ENCODE measurements at regions not wholly inside any gene's neighbourhood (a gene's known extent, or its start where the extent isn't known, plus 50 kb on each side); places are given as distances from the start of the nearest gene placed in this dataset.
"Not testable (repeated sequence)": the region's sequence is repeated elsewhere in the genome, so short reads cannot be mapped to it uniquely, and the experiment has no call there.

DNA sequence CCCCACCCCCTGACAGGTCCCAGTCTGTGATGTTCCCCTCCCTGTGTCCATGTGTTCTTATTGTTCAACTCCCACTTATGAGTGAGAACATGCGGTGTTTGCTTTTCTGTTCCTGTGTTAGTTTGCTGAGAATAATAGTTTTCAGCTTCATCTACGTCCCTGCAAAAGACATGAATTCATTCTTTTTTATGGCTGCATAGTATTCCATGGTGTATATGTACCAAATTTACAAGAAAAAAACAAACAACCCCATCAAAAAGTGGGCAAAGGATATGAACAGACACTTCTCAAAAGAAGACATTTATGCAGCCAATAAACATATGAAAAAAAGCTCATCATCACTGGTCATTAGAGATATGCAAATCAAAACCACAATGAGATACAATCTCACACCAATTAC is 156.8 kb upstream of the TMEM72 start:
- H3K4me3 ChIP-seq (ENCODE audit: low read depth in 1 of 2, low read length in 2 of 2); H3K9me3 ChIP-seq (ENCODE audit: control insufficient read depth in 1 of 2, low read length in 2 of 2); H3K36me3 ChIP-seq (ENCODE audit: control insufficient read depth in 1 of 2, insufficient read depth in 2 of 2, low read length in 2 of 2); H3K4me1 ChIP-seq (ENCODE audit: control insufficient read depth in 1 of 2, insufficient read depth in 2 of 2, low read length in 2 of 2); H3K27me3 ChIP-seq (ENCODE audit: low read depth, low read length); H3K27ac ChIP-seq (ENCODE audit: low read length): not testable (repeated sequence)

DNA sequence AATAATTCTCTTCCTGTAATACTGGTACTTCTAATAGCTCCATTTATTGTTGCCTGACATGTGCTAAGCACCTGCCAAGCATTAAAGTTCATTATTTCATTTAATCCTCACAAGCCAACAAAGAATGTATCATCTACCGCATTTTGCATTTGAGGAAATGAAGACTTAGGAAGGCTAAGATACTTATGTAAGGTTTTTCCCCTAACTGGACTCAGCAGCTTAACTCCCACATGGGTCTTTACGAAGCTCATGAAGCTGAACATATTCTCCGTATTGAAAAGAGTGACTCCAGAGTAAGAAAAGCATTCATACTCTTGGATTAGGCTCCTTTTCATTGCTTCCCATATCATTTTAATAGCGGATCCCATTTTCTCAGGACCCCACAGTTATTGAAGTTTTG is 155.7 kb upstream of the TMEM72 start:
- no peaks in the 10 kb centered on the region for H3K4me1 ChIP-seq (ENCODE audit: control insufficient read depth in 1 of 2, insufficient read depth in 2 of 2, low read length in 2 of 2)
- no peak overlapping the region for H3K4me3 ChIP-seq (ENCODE audit: low read depth in 1 of 2, low read length in 2 of 2)
- no peaks in the 10 kb centered on the region for H3K9me3 ChIP-seq (ENCODE audit: control insufficient read depth in 1 of 2, low read length in 2 of 2)
- no peak overlapping the region for H3K27ac ChIP-seq (ENCODE audit: low read length)
- no peaks in the 10 kb centered on the region for H3K27me3 ChIP-seq (ENCODE audit: low read depth, low read length)
- H3K36me3 ChIP-seq (ENCODE audit: control insufficient read depth in 1 of 2, insufficient read depth in 2 of 2, low read length in 2 of 2) = no peaks in the 10 kb centered on the region

DNA sequence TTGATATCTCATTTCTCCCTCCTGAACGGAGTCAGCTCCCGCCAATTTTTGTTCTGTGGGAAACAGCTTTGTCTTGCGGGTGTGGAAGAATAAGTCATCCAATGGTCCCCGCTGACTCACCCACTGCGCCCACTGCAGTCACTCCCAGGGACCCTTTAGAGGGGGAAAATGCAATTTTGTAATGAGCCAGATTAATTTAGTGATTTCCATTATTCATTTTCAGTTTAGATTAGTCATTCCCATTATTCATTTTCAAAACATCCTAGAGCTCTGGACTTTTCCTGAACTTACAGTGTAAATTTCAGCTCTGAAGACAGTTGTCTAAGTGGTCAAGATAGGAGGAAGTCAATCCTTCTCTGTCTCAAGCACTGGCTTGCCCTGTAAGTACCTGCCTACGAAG is 154.9 kb upstream of the TMEM72 start:
- H3K27ac ChIP-seq (ENCODE audit: low read length) = no peak overlapping the region
- H3K36me3 ChIP-seq (ENCODE audit: control insufficient read depth in 1 of 2, insufficient read depth in 2 of 2, low read length in 2 of 2) = no peaks in the 10 kb centered on the region
- no peak overlapping the region for H3K4me3 ChIP-seq (ENCODE audit: low read depth in 1 of 2, low read length in 2 of 2)
- H3K4me1 ChIP-seq (ENCODE audit: control insufficient read depth in 1 of 2, insufficient read depth in 2 of 2, low read length in 2 of 2) = no peaks in the 10 kb centered on the region
- no peaks in the 10 kb centered on the region for H3K27me3 ChIP-seq (ENCODE audit: low read depth, low read length)
- H3K9me3 ChIP-seq (ENCODE audit: control insufficient read depth in 1 of 2, low read length in 2 of 2) = no peaks in the 10 kb centered on the region

DNA sequence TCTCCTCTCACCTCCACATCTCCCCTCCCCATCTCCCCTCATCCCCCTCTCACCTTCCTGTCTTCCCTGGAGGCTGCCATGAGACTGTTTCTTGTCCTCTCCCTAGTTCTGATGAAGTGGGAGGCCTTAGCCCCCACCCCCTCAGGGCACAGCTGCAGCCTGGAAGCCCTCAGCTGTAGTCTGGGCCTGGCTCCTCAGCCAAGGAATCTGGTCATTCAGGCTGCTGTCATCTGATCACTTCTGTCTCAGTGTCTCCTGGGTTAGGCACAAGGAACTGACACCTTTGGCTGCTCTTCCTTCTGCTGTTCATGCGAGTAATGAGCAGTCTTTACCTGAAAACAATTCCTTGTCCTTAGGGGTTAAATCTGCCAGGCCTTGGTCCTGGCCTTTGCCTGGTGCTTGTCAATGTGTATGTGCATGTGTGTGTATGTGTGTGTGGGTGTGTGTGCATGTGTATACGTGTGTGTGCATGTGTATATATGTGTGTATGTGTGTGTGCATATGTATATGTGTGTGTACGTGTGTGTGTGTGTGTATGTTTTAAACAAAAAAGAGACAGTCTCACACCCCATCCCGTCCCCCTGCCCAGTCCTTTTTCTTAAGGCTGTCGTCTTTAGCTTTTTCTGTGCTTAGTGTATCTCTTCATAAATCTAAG is 153.5 kb upstream of the TMEM72 start:
- H3K9me3 ChIP-seq (ENCODE audit: control insufficient read depth in 1 of 2, low read length in 2 of 2) = no peaks in the 10 kb centered on the region
- H3K4me1 ChIP-seq (ENCODE audit: control insufficient read depth in 1 of 2, insufficient read depth in 2 of 2, low read length in 2 of 2) = no peaks in the 10 kb centered on the region
- H3K4me3 ChIP-seq (ENCODE audit: low read depth in 1 of 2, low read length in 2 of 2) = no peak overlapping the region
- no peaks in the 10 kb centered on the region for H3K36me3 ChIP-seq (ENCODE audit: control insufficient read depth in 1 of 2, insufficient read depth in 2 of 2, low read length in 2 of 2)
- H3K27ac ChIP-seq (ENCODE audit: low read length) = no peak overlapping the region
- no peaks in the 10 kb centered on the region for H3K27me3 ChIP-seq (ENCODE audit: low read depth, low read length)

DNA sequence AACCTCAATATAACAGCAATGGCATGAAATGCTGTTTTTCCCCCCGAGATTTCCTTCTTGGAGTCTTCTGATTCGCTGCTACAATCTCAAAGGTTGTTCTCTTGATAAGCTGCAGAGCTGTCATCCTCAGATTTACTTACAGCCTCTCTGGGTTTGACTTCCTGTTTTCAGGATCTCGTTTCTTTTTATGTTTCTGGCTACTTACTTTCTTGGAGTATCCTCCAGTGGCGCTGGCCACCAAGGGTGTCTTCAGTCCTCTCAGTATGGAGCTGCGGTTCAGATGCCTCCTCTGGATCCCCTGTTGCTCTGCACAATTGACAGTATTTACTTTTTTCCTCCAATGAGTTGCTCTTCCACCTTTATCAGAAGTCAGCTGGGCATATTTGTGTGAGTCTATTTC is 152.0 kb upstream of the TMEM72 start:
- H3K27ac ChIP-seq (ENCODE audit: low read length) = no peak overlapping the region
- no peak overlapping the region for H3K4me3 ChIP-seq (ENCODE audit: low read depth in 1 of 2, low read length in 2 of 2)
- H3K27me3 ChIP-seq (ENCODE audit: low read depth, low read length) = no peaks in the 10 kb centered on the region
- H3K4me1 ChIP-seq (ENCODE audit: control insufficient read depth in 1 of 2, insufficient read depth in 2 of 2, low read length in 2 of 2) = no peaks in the 10 kb centered on the region
- H3K9me3 ChIP-seq (ENCODE audit: control insufficient read depth in 1 of 2, low read length in 2 of 2) = no peaks in the 10 kb centered on the region
- H3K36me3 ChIP-seq (ENCODE audit: control insufficient read depth in 1 of 2, insufficient read depth in 2 of 2, low read length in 2 of 2) = no peaks in the 10 kb centered on the region

DNA sequence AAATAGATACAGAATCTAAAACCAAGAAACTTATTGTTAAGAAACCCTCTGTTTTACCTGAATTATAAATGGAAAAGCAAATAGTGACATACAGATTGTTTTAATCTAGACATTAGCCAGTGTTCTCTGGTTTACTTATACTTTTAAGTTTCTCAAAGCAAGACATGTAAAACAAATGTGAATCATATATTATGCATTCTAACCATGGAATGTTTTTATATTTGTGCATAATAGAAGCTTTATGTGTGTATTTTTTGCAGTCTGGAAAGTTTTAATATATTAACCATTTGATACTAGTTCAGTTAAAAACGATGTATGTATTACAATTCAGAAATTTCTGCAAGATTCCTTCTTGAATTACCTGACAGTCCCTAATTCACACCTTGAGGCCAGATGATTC is 150.6 kb upstream of the TMEM72 start:
- Histone ChIP-seq H3K27me3 (ENCODE audit: low read depth, low read length) (no peaks in the 10 kb centered on the region), H3K4me3 (ENCODE audit: low read depth in 1 of 2, low read length in 2 of 2) (no peak overlapping the region), H3K9me3 (ENCODE audit: control insufficient read depth in 1 of 2, low read length in 2 of 2) (no peaks in the 10 kb centered on the region), H3K36me3 (ENCODE audit: control insufficient read depth in 1 of 2, insufficient read depth in 2 of 2, low read length in 2 of 2) (no peaks in the 10 kb centered on the region), H3K4me1 (ENCODE audit: control insufficient read depth in 1 of 2, insufficient read depth in 2 of 2, low read length in 2 of 2) (no peaks in the 10 kb centered on the region), H3K27ac (ENCODE audit: low read length) (no peak overlapping the region)

DNA sequence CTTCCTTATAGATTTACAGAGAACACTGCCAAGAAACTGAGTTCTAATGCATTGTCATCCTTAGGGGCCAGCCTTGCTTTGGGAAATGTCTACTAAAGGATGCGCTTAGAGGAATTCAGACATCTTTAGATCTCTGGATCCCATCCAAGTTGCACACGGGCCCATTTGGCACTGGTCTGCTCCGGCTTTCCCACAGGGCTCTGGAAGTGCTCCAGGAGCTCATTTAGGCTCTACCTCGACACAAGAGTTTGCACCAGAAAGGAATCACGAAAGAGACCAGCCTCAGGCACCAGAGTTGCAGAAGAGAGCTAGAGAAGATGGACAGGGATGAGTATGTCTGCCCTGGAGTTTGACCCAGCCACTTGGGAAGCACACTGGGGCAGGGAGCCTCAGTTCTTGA is 150.1 kb upstream of the TMEM72 start:
- Histone ChIP-seq H3K4me3 (ENCODE audit: low read depth in 1 of 2, low read length in 2 of 2) (no peak overlapping the region), H3K27me3 (ENCODE audit: low read depth, low read length) (no peaks in the 10 kb centered on the region), H3K4me1 (ENCODE audit: control insufficient read depth in 1 of 2, insufficient read depth in 2 of 2, low read length in 2 of 2) (no peaks in the 10 kb centered on the region), H3K36me3 (ENCODE audit: control insufficient read depth in 1 of 2, insufficient read depth in 2 of 2, low read length in 2 of 2) (no peaks in the 10 kb centered on the region), H3K9me3 (ENCODE audit: control insufficient read depth in 1 of 2, low read length in 2 of 2) (no peaks in the 10 kb centered on the region), H3K27ac (ENCODE audit: low read length) (no peak overlapping the region)

DNA sequence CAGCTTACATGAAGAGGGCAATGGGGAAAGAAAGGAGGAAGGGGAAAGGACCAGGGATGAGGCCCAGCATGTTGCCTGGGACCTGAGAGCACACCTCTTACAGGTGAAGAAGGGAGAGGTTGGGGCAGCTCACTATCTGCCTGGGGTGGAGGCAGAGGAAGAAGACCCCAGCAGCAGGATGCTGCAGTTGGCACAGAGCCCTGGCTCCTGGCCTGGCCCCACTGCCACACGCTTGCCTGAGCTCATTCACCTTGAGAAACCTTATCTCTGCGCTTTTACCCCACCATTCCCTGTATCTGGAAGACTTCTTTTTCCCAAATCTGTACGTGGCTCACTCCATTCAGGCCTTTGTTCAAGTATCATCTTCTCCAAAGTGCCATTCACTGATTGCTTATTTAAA is 147.8 kb upstream of the TMEM72 start:
- Histone ChIP-seq H3K9me3 (ENCODE audit: control insufficient read depth in 1 of 2, low read length in 2 of 2) (no peaks in the 10 kb centered on the region), H3K27ac (ENCODE audit: low read length) (no peak overlapping the region), H3K4me1 (ENCODE audit: control insufficient read depth in 1 of 2, insufficient read depth in 2 of 2, low read length in 2 of 2) (no peaks in the 10 kb centered on the region), H3K4me3 (ENCODE audit: low read depth in 1 of 2, low read length in 2 of 2) (no peak overlapping the region), H3K36me3 (ENCODE audit: control insufficient read depth in 1 of 2, insufficient read depth in 2 of 2, low read length in 2 of 2) (no peaks in the 10 kb centered on the region), H3K27me3 (ENCODE audit: low read depth, low read length) (no peaks in the 10 kb centered on the region)

DNA sequence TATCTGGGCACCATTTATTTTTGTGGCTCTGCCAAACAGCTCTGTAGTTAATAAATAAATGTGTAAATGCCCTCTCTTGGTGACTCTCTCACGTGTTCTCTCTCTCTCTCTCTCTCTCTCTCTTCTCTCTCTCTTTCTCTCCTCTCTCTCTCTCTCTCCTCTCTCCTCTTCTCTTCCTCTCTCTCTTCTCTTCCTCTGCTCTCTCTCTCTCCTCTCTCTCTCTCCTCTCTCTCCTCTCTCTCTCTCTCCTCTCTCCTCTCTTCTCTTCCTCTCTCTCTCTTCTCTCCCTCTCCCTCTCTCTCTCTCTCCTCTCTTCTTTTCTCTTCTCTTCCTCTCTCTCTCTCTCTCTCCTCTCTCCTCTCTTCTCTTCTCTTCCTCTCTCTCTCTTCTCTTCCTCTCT is 145.8 kb upstream of the TMEM72 start:
- H3K36me3 ChIP-seq (ENCODE audit: control insufficient read depth in 1 of 2, insufficient read depth in 2 of 2, low read length in 2 of 2) = no peaks in the 10 kb centered on the region
- no peaks in the 10 kb centered on the region for H3K9me3 ChIP-seq (ENCODE audit: control insufficient read depth in 1 of 2, low read length in 2 of 2)
- H3K4me3 ChIP-seq (ENCODE audit: low read depth in 1 of 2, low read length in 2 of 2) = no peak overlapping the region
- no peak overlapping the region for H3K27ac ChIP-seq (ENCODE audit: low read length)
- H3K4me1 ChIP-seq (ENCODE audit: control insufficient read depth in 1 of 2, insufficient read depth in 2 of 2, low read length in 2 of 2) = no peaks in the 10 kb centered on the region
- no peaks in the 10 kb centered on the region for H3K27me3 ChIP-seq (ENCODE audit: low read depth, low read length)

DNA sequence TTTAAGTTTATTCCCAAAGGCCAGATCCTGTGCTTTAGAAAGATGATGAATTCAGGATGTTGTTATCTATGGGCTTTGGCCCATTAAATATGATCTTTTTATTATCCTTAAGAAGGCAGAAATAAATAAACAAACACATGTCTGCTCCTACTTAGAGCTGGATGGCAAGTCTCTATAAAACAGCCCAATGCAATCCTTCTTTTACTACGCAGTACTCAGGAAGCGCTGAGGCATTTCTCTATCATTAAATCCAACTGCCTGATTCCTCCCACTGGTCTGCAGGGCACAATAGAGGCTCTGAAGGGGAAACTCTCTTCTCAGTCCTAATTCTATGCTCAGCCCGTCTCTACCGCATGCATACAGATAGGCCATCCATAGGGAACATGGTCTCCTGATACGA is 144.5 kb upstream of the TMEM72 start:
- no peaks in the 10 kb centered on the region for H3K36me3 ChIP-seq (ENCODE audit: control insufficient read depth in 1 of 2, insufficient read depth in 2 of 2, low read length in 2 of 2)
- no peaks in the 10 kb centered on the region for H3K27me3 ChIP-seq (ENCODE audit: low read depth, low read length)
- no peaks in the 10 kb centered on the region for H3K4me1 ChIP-seq (ENCODE audit: control insufficient read depth in 1 of 2, insufficient read depth in 2 of 2, low read length in 2 of 2)
- H3K9me3 ChIP-seq (ENCODE audit: control insufficient read depth in 1 of 2, low read length in 2 of 2) = no peaks in the 10 kb centered on the region
- no peak overlapping the region for H3K4me3 ChIP-seq (ENCODE audit: low read depth in 1 of 2, low read length in 2 of 2)
- no peak overlapping the region for H3K27ac ChIP-seq (ENCODE audit: low read length)

DNA sequence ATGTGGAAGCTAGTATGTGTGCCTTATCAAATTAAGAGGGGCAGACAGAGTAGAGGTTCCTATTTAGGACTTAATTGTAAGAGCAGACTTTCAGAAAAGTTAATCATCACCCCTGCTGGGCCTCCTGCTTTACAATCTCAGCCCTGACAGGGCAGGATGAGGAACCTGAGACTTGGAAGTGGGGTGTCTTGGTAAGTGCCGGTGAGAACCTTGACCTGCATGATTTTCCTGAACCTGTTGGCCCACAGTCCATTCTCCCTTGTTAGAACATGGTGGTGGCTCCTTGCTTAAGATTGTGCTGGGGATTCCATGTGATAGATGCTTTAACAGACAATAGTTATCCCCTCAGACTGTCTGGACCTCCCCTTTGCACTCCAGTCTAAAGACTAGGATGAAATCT is 141.7 kb upstream of the TMEM72 start:
- Histone ChIP-seq H3K4me3 (ENCODE audit: low read depth in 1 of 2, low read length in 2 of 2) (no peak overlapping the region), H3K4me1 (ENCODE audit: control insufficient read depth in 1 of 2, insufficient read depth in 2 of 2, low read length in 2 of 2) (no peaks in the 10 kb centered on the region), H3K27ac (ENCODE audit: low read length) (no peak overlapping the region), H3K36me3 (ENCODE audit: control insufficient read depth in 1 of 2, insufficient read depth in 2 of 2, low read length in 2 of 2) (no peaks in the 10 kb centered on the region), H3K27me3 (ENCODE audit: low read depth, low read length) (no peaks in the 10 kb centered on the region), H3K9me3 (ENCODE audit: control insufficient read depth in 1 of 2, low read length in 2 of 2) (no peaks in the 10 kb centered on the region)

DNA sequence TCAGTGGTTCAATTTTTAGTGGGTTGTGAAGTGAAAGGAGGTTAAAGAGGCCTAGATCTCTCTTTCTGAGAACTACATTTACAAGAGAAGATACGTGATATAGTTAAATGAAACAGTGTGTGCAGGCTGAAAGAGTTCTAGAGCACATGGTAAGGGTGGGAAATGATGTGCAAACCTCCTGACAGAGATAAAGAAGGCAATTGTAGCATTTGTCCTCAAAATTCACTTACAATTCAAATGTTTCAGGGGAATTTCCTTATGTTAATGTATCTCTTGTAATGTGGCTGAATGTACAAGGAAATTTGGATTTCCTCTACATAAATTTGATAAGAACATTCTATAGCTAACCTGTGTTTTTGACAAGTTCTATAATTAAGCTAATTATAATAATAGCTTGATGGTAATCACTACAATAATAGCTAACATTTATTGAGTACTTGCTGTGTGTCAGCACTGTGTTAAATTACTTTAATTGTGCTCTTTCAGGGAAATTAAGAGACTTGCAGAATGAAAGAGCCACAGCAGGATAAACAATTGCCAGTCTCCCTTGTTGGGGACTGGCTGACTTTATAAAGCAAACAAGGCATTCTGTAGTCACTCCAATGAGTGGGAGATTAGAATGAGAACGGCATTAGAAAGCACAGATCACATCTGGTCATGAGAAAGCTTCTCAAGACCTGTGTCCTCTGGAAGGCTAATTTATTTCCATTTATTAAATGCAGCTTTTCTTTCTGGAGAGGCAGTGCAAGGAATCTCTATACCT is 139.7 kb upstream of the TMEM72 start:
- H3K9me3 ChIP-seq (ENCODE audit: control insufficient read depth in 1 of 2, low read length in 2 of 2) = no peaks in the 10 kb centered on the region

More for the DNA sequence above, 139.7 kb upstream of the TMEM72 start:
- Histone ChIP-seq H3K36me3 (ENCODE audit: control insufficient read depth in 1 of 2, insufficient read depth in 2 of 2, low read length in 2 of 2) (no peaks in the 10 kb centered on the region), H3K27me3 (ENCODE audit: low read depth, low read length) (no peaks in the 10 kb centered on the region), H3K4me1 (ENCODE audit: control insufficient read depth in 1 of 2, insufficient read depth in 2 of 2, low read length in 2 of 2) (no peaks in the 10 kb centered on the region), H3K27ac (ENCODE audit: low read length) (no peak overlapping the region), H3K4me3 (ENCODE audit: low read depth in 1 of 2, low read length in 2 of 2) (no peak overlapping the region)
